Stimulated activated CD4-positive, alpha-beta T cell treated with anti-CD3 and anti-CD28 coated beads, Interleukin-12 subunit alpha, Interleukin-12 subunit beta, amount 100 ng/mL, for 24 hours (primary cell): ENCODE measurements at regions not wholly inside any gene's neighbourhood (a gene's known extent, or its start where the extent isn't known, plus 50 kb on each side); places are given as distances from the start of the nearest gene placed in this dataset.
"Not testable (repeated sequence)": the region's sequence is repeated elsewhere in the genome, so short reads cannot be mapped to it uniquely, and the experiment has no call there.

Experiments used
- DNase-seq, 2 experiments: peaks; one replicate each; pipeline ENCODE4 v3.0.0-alpha.2; 2020; ENCODE audit warnings: low read depth in 2 of 2

GRCh38 chr5:88666761-88667495 is 216.1 kb downstream of the MEF2C start:
- DNase-seq = no peak

GRCh38 chr5:88665750-88666215 is 217.2 kb downstream of the MEF2C start:
- no peak for DNase-seq

GRCh38 chr5:88664645-88665044 is 218.3 kb downstream of the MEF2C start:
- DNase-seq = no peak

- no peak for DNase-seq
These were observed 219.2 kb downstream of the MEF2C start for GRCh38 chr5:88663793-88664216.

GRCh38 chr5:88662846-88663245 is 220.1 kb downstream of the MEF2C start:
- DNase-seq = no peak

GRCh38 chr5:88661806-88662207 is 221.2 kb downstream of the MEF2C start:
- no peak for DNase-seq

- DNase-seq = no peak
These were observed 221.8 kb downstream of the MEF2C start for GRCh38 chr5:88660947-88661805.

GRCh38 chr5:88660264-88660946 is 222.6 kb downstream of the MEF2C start:
- no peak for DNase-seq

- no peak for DNase-seq
These were observed 223.3 kb downstream of the MEF2C start for GRCh38 chr5:88659529-88660263.

- no peak for DNase-seq
These were observed 224.1 kb downstream of the MEF2C start for GRCh38 chr5:88658886-88659285.

- DNase-seq = no peak
These were observed 224.8 kb downstream of the MEF2C start for GRCh38 chr5:88657906-88658775.

GRCh38 chr5:88657136-88657535 is 225.8 kb downstream of the MEF2C start:
- DNase-seq = no peak

GRCh38 chr5:88656221-88656950 is 226.6 kb downstream of the MEF2C start:
- DNase-seq = no peak

GRCh38 chr5:88653471-88653870 is 229.5 kb downstream of the MEF2C start:
- DNase-seq = no peak

GRCh38 chr5:88647901-88648300 is 235.1 kb downstream of the MEF2C start:
- DNase-seq = no peak

GRCh38 chr5:88646866-88647265 is 236.1 kb downstream of the MEF2C start:
- no peak for DNase-seq

GRCh38 chr5:88644676-88645075 is 238.3 kb downstream of the MEF2C start:
- DNase-seq = no peak

GRCh38 chr5:88643315-88643714 is 239.7 kb downstream of the MEF2C start:
- no peak for DNase-seq

- no peak for DNase-seq
These were observed 249.0 kb downstream of the MEF2C start for GRCh38 chr5:88634014-88634413.

- DNase-seq = not testable (repeated sequence)
These were observed 260.1 kb downstream of the MEF2C start for GRCh38 chr5:88622890-88623289.
